ENCODE measurements at regions not wholly inside any gene's neighbourhood (a gene's known extent, or its start where the extent isn't known, plus 50 kb on each side); places are given as distances from the start of the nearest gene placed in this dataset.

GRCh38 chr18:78612318-78612717, 367.3 kb upstream of the SALL3 start:
- DNase-seq = no peak

DNA sequence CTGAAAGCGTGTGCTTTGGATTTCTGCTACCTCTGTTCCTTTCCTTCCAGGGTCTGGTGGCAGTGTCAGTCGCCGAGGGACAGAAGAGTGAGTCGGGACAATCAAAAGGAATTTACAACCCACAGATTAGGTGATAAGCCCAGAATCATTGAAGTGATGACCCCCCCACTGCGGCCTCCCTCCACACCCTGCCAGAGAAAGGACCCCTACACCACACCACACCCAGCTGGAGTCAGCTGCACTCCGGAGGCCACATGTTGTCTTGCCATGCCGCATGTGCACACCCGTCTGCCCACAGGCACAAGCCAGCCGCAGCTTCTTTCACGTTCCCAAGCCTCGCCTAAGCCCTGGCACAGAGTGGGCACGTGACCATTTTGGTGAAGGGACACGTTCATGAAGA, 366.8 kb upstream of the SALL3 start:
- DNase-seq = no peak

DNA sequence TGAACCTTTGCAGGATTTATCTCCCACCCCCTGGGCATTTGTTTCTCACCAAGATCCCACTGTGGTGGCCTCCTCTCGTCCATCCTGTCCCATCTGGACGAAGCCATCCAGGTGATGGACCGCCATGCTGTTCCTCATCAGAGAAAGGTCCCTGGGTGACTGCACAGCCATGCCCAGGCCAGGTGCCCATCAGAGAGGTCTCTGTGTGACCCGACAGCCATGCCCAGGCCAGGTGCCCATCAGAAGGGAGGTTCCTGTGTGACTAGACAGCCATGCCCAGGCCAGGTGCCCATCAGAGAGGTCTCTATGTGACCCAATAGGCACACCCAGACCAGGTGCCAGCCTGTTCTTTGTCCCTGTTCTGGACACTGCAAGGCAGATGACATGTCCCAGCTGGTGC, 360.9 kb upstream of the SALL3 start:
- DNase-seq = no peak

DNA sequence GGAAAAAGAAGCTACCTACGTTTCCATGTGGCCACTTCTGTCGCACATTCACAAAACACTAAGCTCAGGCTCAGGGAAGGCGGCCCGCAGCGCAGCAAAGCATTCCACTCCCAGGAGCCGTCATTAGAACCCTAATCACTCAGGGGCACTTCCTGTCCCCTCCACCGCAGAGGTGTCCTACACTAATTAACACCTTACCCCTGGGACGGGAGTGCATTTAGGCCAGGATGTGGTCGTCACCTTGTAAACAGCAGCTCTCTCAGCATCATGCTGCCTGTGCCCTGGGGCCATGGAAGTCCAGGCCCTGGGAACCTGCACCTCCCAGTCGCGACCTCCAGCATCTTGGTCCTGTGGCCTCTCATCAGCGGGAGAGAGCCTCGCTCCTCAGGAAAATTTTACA, 359.8 kb upstream of the SALL3 start:
- no peak for DNase-seq

GRCh38 chr18:78620326-78620725, 359.3 kb upstream of the SALL3 start:
- DNase-seq = no peak

- DNase-seq = no peak
These were observed 358.4 kb upstream of the SALL3 start for GRCh38 chr18:78621141-78621755.

DNA sequence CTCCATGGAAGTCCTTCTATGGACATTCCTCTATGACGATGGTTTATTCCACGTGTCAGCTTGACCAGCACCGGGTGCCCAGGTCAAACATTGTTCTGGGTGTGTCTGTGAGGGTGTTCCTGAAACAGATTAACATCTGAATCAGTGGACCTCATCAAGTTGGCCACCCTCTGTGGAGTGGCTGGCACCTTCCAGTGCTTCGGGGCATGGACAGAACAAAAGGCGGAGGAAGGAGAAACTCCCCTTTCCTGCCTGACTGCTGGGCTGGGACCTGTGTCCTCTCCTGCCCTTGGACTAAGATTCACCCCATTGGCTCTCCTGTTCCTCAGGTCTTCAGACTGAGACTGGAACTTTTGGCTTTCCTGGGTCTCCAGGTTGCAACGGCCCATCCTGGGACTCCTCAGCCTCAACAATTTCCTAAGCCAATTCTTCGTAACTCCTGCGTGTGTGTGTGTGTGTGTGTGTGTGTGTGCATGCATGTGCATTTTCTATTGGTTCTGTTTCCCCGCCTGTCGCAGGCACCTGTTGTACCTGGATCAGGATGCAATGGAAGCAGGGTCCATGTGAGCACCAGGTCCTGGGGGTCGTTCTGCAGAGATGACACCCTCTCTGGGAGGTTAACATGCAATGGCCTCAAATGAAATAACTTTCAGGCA, 357.2 kb upstream of the SALL3 start:
- no peak for DNase-seq

DNA sequence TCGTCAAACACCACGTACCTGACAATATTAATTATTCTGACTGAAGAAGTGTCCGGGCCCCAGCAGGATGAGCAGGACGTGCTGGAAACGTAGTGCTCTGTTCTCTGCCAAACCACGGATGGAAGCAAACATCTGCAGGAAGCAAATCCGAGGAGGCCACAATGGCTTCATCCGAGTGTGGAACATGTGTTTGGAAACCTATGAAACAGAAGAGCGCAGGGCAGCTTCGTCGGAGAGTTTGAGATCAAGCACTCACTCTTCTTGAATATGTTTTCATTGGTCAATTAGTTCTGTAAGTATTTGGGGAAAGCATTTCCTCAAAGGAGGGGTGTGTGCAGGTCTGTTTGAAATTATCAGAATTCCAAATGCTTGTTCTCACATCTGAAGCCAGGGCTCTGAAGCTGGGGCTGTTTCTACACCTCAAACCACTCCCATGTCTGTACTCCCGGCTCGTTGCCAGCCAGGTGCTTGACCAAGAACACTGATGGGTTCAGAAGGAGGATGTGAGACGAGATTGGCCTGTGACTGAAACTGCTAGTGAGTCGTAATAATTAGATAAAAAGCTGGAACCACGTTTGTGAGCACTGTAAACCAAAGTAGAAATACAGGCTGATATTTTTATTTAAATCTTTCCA, 356.6 kb upstream of the SALL3 start:
- DNase-seq = no peak

- DNase-seq = no peak
These were observed 354.9 kb upstream of the SALL3 start for GRCh38 chr18:78624646-78625279.

GRCh38 chr18:78625847-78626246, 353.8 kb upstream of the SALL3 start:
- no peak for DNase-seq

GRCh38 chr18:78627551-78628346, 351.9 kb upstream of the SALL3 start:
- no peak for DNase-seq

DNA sequence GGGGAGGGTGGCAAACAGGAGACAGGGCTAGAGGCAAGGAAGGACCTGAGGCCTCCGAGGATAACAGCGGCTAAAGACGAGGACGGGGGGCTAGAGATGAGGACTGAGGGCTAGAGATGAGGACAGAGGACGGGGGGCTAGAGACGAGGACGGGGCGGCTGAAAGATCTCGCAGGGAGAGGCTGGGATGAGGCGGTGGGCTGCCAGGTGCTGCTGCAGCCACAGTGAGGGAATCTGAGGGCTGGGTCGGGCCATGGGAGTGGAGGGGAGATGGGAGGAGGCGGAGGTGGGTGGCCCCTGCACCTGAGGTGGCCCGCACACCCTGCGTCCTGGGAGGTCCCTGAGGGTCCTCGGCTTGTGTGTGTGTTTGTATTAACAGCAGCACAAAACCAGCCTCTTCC, 350.2 kb upstream of the SALL3 start:
- DNase-seq = no peak

DNA sequence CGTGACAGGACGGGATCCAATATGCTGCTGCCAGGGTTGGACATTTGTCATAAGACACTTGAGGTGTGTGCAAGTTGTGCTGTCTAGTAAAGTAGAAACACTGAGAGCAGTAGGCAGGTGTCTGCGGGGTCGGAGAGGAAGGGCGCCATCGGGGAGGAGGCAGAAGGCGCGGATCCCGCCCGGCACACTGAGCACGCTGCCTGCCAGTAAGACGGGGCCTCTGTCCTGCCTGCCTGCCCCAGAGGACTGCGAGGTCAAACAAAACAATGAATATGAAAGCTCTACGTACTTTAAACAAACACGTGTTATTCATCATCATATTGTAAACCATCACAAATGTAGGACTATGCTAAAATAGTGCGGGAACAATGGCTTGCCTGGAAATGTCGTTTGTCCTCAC, 349.3 kb upstream of the SALL3 start:
- DNase-seq = no peak

DNA sequence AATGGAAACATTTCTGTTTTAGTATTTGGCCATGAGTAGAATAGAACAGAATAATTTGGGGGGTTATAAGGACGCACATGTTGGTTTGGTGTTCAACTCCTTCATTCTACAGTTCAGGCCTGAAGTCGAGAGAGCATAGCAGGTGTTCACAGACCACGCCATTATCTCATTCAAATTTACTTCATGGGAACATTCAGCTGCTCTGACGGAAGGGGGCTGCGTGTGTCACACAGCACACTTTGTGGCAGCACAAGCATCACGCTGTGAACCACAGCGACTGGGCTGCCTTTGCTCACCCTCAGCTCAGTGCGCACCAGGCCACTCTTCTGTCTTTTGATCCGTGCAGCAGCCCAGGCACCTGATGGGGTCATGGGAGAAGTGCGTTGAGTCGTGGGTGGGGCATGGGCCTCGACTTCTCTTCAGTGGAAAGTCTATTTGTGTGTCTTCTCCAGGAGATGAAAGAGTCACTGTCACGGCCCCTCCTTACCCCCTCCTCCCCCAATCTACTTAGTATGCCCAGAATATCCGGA, 348.6 kb upstream of the SALL3 start:
- no peak for DNase-seq

GRCh38 chr18:78632111-78632541, 347.5 kb upstream of the SALL3 start:
- DNase-seq = no peak

- DNase-seq = no peak
These were observed 345.4 kb upstream of the SALL3 start for GRCh38 chr18:78634061-78634696.

- DNase-seq = no peak
These were observed 344.4 kb upstream of the SALL3 start for GRCh38 chr18:78635093-78635800.

GRCh38 chr18:78636260-78636659, 343.4 kb upstream of the SALL3 start:
- DNase-seq = no peak

- no peak for DNase-seq
These were observed 341.9 kb upstream of the SALL3 start for GRCh38 chr18:78637442-78638402.
